Epithelial cell of prostate (primary cell): ENCODE measurements at regions not wholly inside any gene's neighbourhood (a gene's known extent, or its start where the extent isn't known, plus 50 kb on each side); places are given as distances from the start of the nearest gene placed in this dataset.
A peak's percentile ranks its signal among the peaks of the same experiment; 100 is the strongest.
"Not testable (repeated sequence)": the region's sequence is repeated elsewhere in the genome, so short reads cannot be mapped to it uniquely, and the experiment has no call there.

ENCODE experiments used
- DNase-seq: peaks from one replicate; pipeline ENCODE4 v3.0.0-alpha.2; 2011; ENCODE audit warnings: low read depth, low spot score
- H3K27ac ChIP-seq: fragments of 450-650 bp; 2 replicates; pipeline ENCODE4 v1.5.1; 2017; ENCODE audit warnings: mild to moderate bottlenecking

- DNase-seq, H3K27ac ChIP-seq: not testable (repeated sequence)
These were observed 733.3 kb upstream of the CDH18 start for GRCh38 chr5:20721286-20721685.

GRCh38 chr5:20711520-20712155 is 723.6 kb upstream of the CDH18 start:
- not testable (repeated sequence) for DNase-seq

GRCh38 chr5:20707634-20708033 is 719.6 kb upstream of the CDH18 start:
- not testable (repeated sequence) for DNase-seq, H3K27ac ChIP-seq

More at GRCh38 chr5:20711520-20712155, 723.6 kb upstream of the CDH18 start:
- not testable (repeated sequence) for H3K27ac ChIP-seq

- DNase-seq: no peak
- H3K27ac ChIP-seq: no peak overlapping the region
These were observed 706.1 kb upstream of the CDH18 start for GRCh38 chr5:20694121-20694520.

- H3K27ac ChIP-seq: no peak overlapping the region
- DNase-seq: no peak
These were observed 704.9 kb upstream of the CDH18 start for GRCh38 chr5:20692913-20693312.

- no peak for DNase-seq
- H3K27ac ChIP-seq: peak overlapping the region; percentile 33
These were observed 695.4 kb upstream of the CDH18 start for GRCh38 chr5:20683241-20683940.

- no peak for DNase-seq
- H3K27ac ChIP-seq: peak overlapping the region; percentile 97
These were observed 692.8 kb upstream of the CDH18 start for GRCh38 chr5:20680718-20681302.

- peak overlapping the region; percentile 97 for H3K27ac ChIP-seq
- peak; percentile 97 for DNase-seq
These were observed 690.9 kb upstream of the CDH18 start for GRCh38 chr5:20678814-20679298.

- peak overlapping the region; percentile 97 for H3K27ac ChIP-seq
- DNase-seq: no peak
These were observed 690.4 kb upstream of the CDH18 start for GRCh38 chr5:20678386-20678785.

GRCh38 chr5:20660588-20660987 is 672.6 kb upstream of the CDH18 start:
- no peak for DNase-seq
- H3K27ac ChIP-seq: no peak overlapping the region

- no peak for DNase-seq
- no peak overlapping the region for H3K27ac ChIP-seq
These were observed 668.3 kb upstream of the CDH18 start for GRCh38 chr5:20656262-20656661.

- no peak for DNase-seq
- H3K27ac ChIP-seq: no peak overlapping the region
These were observed 667.2 kb upstream of the CDH18 start for GRCh38 chr5:20655211-20655610.

- no peak for DNase-seq
- no peak overlapping the region for H3K27ac ChIP-seq
These were observed 666.7 kb upstream of the CDH18 start for GRCh38 chr5:20654746-20655145.

GRCh38 chr5:20654033-20654432 is 666.0 kb upstream of the CDH18 start:
- H3K27ac ChIP-seq: no peak overlapping the region
- DNase-seq: no peak

GRCh38 chr5:20649966-20650365 is 662.0 kb upstream of the CDH18 start:
- H3K27ac ChIP-seq: no peak overlapping the region
- DNase-seq: no peak

GRCh38 chr5:20648981-20649380 is 661.0 kb upstream of the CDH18 start:
- DNase-seq: no peak
- no peak overlapping the region for H3K27ac ChIP-seq

GRCh38 chr5:20636686-20637085 is 648.7 kb upstream of the CDH18 start:
- DNase-seq: no peak
- no peak overlapping the region for H3K27ac ChIP-seq

GRCh38 chr5:20619591-20619990 is 631.6 kb upstream of the CDH18 start:
- no peak overlapping the region for H3K27ac ChIP-seq

GRCh38 chr5:20618340-20618739 is 630.3 kb upstream of the CDH18 start:
- no peak overlapping the region for H3K27ac ChIP-seq
- DNase-seq: no peak

More at GRCh38 chr5:20619591-20619990, 631.6 kb upstream of the CDH18 start:
- DNase-seq: no peak

GRCh38 chr5:20617841-20618240 is 629.8 kb upstream of the CDH18 start:
- no peak overlapping the region for H3K27ac ChIP-seq
- DNase-seq: no peak

GRCh38 chr5:20615888-20616563 is 628.0 kb upstream of the CDH18 start:
- DNase-seq: no peak
- H3K27ac ChIP-seq: no peak overlapping the region
